Pancreas (tissue), 10 donors: ENCODE measurements at regions not wholly inside any gene's neighbourhood (a gene's known extent, or its start where the extent isn't known, plus 50 kb on each side); places are given as distances from the start of the nearest gene placed in this dataset.
A peak's percentile ranks its signal among the peaks of the same experiment; 100 is the strongest.

Experiments used
- ATAC-seq, 4 donors: fragments of 200-7000 bp; cut with Tn5 transposase; one replicate each; pipeline versions ENCODE4 v1.8.0 to v1.9.1; 2020; ENCODE audit warnings: mild to moderate bottlenecking in 4 of 4, moderate library complexity in 4 of 4
- DNase-seq, 6 donors: peaks; one replicate each; pipeline ENCODE4 v3.0.0-alpha.2; 2020
- FAIRE-seq: peaks from 2 replicates; lab custom pipeline; 2012; peaks lifted over from hg19 to GRCh38; lab: Jason Lieb, UNC
- H3K27ac ChIP-seq, 4 donors: fragments of 200-600 bp; sonication (generic); 1 replicate in 3 of 4; 2 replicates in 1 of 4; pipeline versions ENCODE4 v1.5.0 to v1.8.0; 2020
- H3K27me3 ChIP-seq, 4 donors: fragments of 200-600 bp; one replicate each; pipeline ENCODE4 v1.8.0; 2021
- H3K36me3 ChIP-seq, 3 donors: fragments of 200-600 bp; sonication (generic) in 1 of 3; one replicate each; pipeline versions ENCODE4 v1.5.0 to v1.8.0; 2020 to 2021
- H3K4me1 ChIP-seq, 3 donors: fragments of 200-600 bp; one replicate each; pipeline ENCODE4 v1.8.0; 2021
- H3K4me3 ChIP-seq, 4 donors: fragments of 200-600 bp; sonication (generic) in 2 of 4; one replicate each; pipeline versions ENCODE4 v1.5.0 to v1.8.0; 2020 to 2021
- H3K9me3 ChIP-seq, 4 donors: fragments of 200-600 bp; one replicate each; pipeline ENCODE4 v1.8.0; 2021
- WGBS, 2 donors: extraction: QIAGEN DNeasy Blood & Tissue Kit; methylation state at CpG; one replicate each; pipeline ENCODE4 v1.1.7; 2013; 5-methylcytosine and 5-hydroxymethylcytosine counted together
- intact Hi-C, 3 donors: fragments of 100-400 bp; cut with DNase I; formaldehyde crosslinking; loops; one replicate each; pipeline versions ENCODE4 v1.11.1 to v1.14.2; 2022
- TF ChIP-seq, protein P1 (sequence below), 4 donors: fragments of 200-600 bp; sonication (generic) in 3 of 4; IDR thresholded peaks; one replicate each; pipeline versions ENCODE4 v1.5.0 to v1.8.0; 2021; ENCODE audit warnings: antibody characterized with exemption in 4 of 4
- donor health status: healthy with polysubstance abuse.
- donor health status: DM: no; HTN: no; CAD: no; lungs with moderate emphysema.
- donor health status: DM: no; HTN: no; CAD: no.
- donor health status: control.
- donor health status: control.
- donor health status: Bipolar disorder and iron deficiency.
- donor health status: DM: yes; HTN: yes; CAD: no.
- donor health status: DM: no; HTN: no; CAD: no.
- donor health status: DM: no; HTN: no; CAD: no.
- donor health status: DM: yes; HTN: yes; CAD: no.

GRCh38 chr12:34393821-34394150 is 371.5 kb downstream of the ALG10 start:
- DNase-seq (peak in 2 of 6 donors; percentile 0 to 13), ATAC-seq (no peak), FAIRE-seq (no peak)
- Histone ChIP-seq H3K9me3 (no peaks in the 10 kb centered on the region), H3K4me3 (no peak overlapping the region), H3K36me3 (no peaks in the 10 kb centered on the region), H3K4me1 (no peaks in the 10 kb centered on the region), H3K27ac (no peak overlapping the region), H3K27me3 (no peaks in the 10 kb centered on the region)
- intact Hi-C loops: no loop called here
- WGBS, 2 donors: 46 to 50% methylated on average over 10 of the region's 10 CpGs
- TF ChIP-seq, protein P1, sequence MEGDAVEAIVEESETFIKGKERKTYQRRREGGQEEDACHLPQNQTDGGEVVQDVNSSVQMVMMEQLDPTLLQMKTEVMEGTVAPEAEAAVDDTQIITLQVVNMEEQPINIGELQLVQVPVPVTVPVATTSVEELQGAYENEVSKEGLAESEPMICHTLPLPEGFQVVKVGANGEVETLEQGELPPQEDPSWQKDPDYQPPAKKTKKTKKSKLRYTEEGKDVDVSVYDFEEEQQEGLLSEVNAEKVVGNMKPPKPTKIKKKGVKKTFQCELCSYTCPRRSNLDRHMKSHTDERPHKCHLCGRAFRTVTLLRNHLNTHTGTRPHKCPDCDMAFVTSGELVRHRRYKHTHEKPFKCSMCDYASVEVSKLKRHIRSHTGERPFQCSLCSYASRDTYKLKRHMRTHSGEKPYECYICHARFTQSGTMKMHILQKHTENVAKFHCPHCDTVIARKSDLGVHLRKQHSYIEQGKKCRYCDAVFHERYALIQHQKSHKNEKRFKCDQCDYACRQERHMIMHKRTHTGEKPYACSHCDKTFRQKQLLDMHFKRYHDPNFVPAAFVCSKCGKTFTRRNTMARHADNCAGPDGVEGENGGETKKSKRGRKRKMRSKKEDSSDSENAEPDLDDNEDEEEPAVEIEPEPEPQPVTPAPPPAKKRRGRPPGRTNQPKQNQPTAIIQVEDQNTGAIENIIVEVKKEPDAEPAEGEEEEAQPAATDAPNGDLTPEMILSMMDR (IDR thresholded peaks at IDR 0.05): no peak

DNA sequence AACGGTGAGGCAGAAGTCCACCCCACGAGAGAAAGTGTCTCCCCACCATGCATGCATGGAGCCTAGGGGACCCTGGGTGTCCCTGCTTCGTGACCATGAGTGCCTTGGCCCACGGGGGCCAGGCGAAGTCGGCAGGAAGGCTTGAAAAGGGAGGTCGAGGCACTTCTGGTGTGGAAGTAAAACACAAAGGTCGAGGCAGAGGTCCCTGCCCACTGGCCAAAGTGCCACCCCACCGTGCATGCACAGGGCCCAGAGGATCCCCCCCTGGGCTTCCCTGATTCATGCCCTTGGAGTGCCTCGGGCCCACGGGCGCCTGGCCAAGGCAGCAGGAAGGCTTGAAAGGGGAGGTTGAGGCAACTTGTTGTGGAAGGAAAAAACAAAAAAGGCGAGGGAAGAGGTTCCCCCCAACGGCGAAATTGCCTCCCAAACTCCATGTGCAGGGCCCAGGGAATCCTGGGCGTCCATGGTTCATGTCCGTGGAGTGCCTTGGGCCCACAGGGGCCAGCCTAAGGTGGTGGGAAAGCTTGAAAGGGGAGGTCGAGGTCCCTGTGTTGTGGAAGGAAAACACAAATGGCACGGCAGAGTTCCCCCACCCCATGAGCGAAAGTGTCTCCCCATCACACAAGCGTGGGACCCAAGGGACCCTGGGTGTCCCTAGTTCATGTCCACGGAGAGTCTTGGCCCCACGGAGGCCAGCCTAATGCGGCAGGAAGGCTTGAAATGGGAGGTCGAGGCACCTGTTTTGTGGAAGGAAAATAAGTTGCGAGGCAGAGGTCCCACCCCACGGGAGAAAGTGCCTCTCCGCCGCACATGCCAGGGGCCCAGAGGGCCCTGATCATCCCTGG is 372.1 kb downstream of the ALG10 start:
- H3K9me3 ChIP-seq: no peaks in the 10 kb centered on the region
- FAIRE-seq: no peak

GRCh38 chr12:34395056-34396005 is 373.0 kb downstream of the ALG10 start:
- intact Hi-C loops: no loop called here
- 45 to 54% methylated on average over 28 of the region's 28 CpGs for WGBS, 2 donors
- Histone ChIP-seq H3K4me1 (no peaks in the 10 kb centered on the region), H3K4me3 (no peak overlapping the region), H3K9me3 (no peaks in the 10 kb centered on the region), H3K27ac (no peak overlapping the region), H3K27me3 (no peaks in the 10 kb centered on the region), H3K36me3 (no peaks in the 10 kb centered on the region)
- no peak for ATAC-seq
- no peak for FAIRE-seq
- TF ChIP-seq, protein P1 (IDR thresholded peaks at IDR 0.05): no peak
- DNase-seq: peak in 5 of 6 donors; percentile 1 to 34 (median 4)

More for the DNA sequence above, 372.1 kb downstream of the ALG10 start:
- H3K27ac ChIP-seq: no peak overlapping the region
- H3K4me1 ChIP-seq: no peaks in the 10 kb centered on the region
- intact Hi-C loops: no loop called here
- ATAC-seq (no peak), DNase-seq (peak in 5 of 6 donors; percentile 3 to 41 (median 8))
- no peak overlapping the region for H3K4me3 ChIP-seq
- H3K27me3 ChIP-seq: no peaks in the 10 kb centered on the region
- TF ChIP-seq, protein P1 (IDR thresholded peaks at IDR 0.05): no peak
- no peaks in the 10 kb centered on the region for H3K36me3 ChIP-seq
- 41 to 47% methylated on average over 29 of the region's 29 CpGs for WGBS, 2 donors

DNA sequence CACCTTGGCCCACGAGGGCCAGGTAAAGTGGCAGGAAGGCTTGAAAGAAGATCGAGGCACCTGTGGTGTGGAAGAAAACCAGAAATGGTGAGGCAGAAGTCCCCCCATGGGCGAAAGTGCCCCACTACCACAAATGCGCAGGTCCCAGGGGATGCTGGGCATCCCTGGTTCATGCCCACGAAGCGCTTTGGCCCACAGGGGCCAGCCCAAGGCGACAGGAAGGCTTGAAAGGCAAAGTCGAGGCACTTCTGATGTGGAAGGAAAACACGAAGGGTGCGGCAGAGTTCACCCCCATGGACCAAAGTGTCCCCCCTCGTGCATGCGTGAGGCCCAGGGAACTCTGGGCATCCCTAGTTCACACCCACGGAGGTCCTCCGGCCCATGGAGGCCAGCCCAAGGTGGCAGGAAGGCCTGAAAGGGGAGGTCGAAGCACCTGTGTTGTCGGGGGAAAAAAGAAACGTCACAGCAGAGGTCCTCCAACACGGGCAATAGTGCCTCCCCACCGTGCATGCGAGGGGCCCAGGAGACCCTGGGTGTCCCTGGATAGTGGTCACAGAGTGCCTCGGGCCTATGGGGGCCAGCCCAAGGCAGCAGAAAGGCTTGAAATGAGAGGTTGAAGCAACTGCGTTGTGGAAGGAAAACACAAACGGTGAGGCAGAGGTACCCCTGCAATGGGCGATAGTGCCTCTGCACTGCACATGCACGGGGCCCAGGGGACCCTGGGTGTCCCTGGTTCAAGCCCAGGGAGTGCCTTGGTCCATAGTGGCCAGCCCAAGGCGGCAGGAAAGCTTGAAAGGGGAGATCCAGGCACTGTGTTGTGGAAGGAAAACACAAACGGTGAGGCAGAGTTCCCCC is 373.9 kb downstream of the ALG10 start:
- no peaks in the 10 kb centered on the region for H3K9me3 ChIP-seq
- no peak for FAIRE-seq

More for the DNA sequence above, 373.9 kb downstream of the ALG10 start:
- ATAC-seq: no peak
- peak in 5 of 6 donors; percentile 2 to 43 (median 5) for DNase-seq
- Histone ChIP-seq H3K27ac (no peak overlapping the region), H3K36me3 (no peaks in the 10 kb centered on the region), H3K4me3 (no peak overlapping the region), H3K4me1 (no peaks in the 10 kb centered on the region), H3K27me3 (no peaks in the 10 kb centered on the region)
- intact Hi-C loops: no loop called here
- 45 to 48% methylated on average over 27 of the region's 27 CpGs for WGBS, 2 donors
- TF ChIP-seq, protein P1 (IDR thresholded peaks at IDR 0.05): no peak
